RCC 7860 (cell line): ENCODE measurements at regions not wholly inside any gene's neighbourhood (a gene's known extent, or its start where the extent isn't known, plus 50 kb on each side); places are given as distances from the start of the nearest gene placed in this dataset.
A peak's percentile ranks its signal among the peaks of the same experiment; 100 is the strongest.
"Not testable (repeated sequence)": the region's sequence is repeated elsewhere in the genome, so short reads cannot be mapped to it uniquely, and the experiment has no call there.

Experiments used
- DNase-seq: peaks from one replicate; pipeline ENCODE4 v3.0.0-alpha.2; 2015; ENCODE audit warnings: low spot score
- FAIRE-seq: peaks from 2 replicates; lab custom pipeline; 2012; peaks lifted over from hg19 to GRCh38; lab: Jason Lieb, UNC

DNA sequence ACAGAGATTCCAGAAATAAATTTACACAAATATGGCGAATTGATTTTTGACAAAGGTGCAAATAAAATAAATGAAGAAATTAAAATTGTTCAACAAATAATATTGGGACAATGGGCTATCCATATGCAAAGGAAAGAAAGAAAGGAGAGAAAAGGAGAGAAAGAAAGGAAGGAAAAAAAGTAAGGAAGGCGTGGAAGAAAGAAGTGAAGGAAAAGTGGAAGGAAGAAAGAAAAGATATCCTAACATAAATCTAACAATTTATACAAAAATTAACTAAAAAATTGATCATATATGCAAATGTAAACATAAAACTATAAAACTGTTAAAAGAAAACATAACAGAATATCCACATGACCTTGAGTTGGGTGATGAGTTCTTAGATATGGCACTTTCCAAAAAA, 78.7 kb upstream of the ZNF184 start:
- no peak for FAIRE-seq
- no peak for DNase-seq

- FAIRE-seq (no peak), DNase-seq (no peak)
These were observed 77.8 kb upstream of the ZNF184 start for GRCh38 chr6:27550692-27551091.

- not testable (repeated sequence) for FAIRE-seq, DNase-seq
These were observed 76.3 kb upstream of the ZNF184 start for GRCh38 chr6:27549241-27549598.

DNA sequence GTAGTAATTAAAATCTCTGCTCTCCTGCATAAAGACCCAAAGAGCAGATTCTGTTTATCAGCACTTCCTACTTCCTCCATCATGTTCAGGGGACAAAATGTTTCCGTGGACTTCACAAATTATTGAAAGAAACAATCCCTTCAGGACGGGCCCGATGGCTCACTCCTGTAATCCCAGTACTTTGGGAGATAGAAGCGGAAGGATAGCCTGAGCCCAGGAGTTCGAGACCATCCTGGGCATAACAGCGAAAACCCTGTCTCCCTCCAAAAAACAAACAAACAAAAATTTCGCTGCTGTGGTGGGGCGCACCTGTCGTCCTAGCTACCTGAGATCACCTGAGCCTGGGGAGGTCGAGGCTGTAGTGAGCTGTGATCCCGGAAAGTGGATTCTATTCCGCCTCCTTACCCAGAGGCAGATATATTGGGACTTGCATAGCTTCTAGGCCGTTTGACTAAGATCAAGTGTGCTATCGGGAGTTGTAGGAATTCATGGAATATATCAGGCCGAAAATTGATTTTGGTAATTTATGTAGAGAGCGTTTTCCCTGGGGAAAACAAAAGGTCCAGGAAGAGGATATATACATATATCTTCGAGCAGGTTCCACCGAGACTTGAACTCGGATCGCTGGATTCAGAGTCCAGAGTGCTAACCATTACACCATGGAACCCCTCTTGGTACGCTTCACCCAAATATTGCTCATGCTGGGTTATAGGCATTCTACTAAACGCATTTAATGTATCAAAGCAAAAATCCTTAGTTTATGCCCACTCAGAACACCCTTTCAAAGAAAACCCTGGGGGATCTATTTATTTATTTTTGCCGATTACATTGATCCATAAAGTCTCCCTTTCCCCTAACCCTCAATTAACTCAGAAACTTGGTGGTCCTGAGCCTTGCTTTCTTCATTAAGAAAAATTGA, 74.5 kb upstream of the ZNF184 start:
- DNase-seq (peak; percentile 76), FAIRE-seq (no peak)

- FAIRE-seq = no peak
These were observed 73.6 kb upstream of the ZNF184 start for GRCh38 chr6:27546522-27546921.

GRCh38 chr6:27545271-27546046, 72.6 kb upstream of the ZNF184 start:
- no peak for FAIRE-seq
- no peak for DNase-seq

More at GRCh38 chr6:27546522-27546921, 73.6 kb upstream of the ZNF184 start:
- no peak for DNase-seq

- FAIRE-seq (no peak), DNase-seq (no peak)
These were observed 71.8 kb upstream of the ZNF184 start for GRCh38 chr6:27544612-27545260.

- DNase-seq, FAIRE-seq: not testable (repeated sequence)
These were observed 71.2 kb upstream of the ZNF184 start for GRCh38 chr6:27544135-27544534.

- DNase-seq (no peak), FAIRE-seq (no peak)
These were observed 69.6 kb upstream of the ZNF184 start for GRCh38 chr6:27542485-27542884.

- FAIRE-seq (no peak), DNase-seq (no peak)
These were observed 69.0 kb upstream of the ZNF184 start for GRCh38 chr6:27541933-27542297.

DNA sequence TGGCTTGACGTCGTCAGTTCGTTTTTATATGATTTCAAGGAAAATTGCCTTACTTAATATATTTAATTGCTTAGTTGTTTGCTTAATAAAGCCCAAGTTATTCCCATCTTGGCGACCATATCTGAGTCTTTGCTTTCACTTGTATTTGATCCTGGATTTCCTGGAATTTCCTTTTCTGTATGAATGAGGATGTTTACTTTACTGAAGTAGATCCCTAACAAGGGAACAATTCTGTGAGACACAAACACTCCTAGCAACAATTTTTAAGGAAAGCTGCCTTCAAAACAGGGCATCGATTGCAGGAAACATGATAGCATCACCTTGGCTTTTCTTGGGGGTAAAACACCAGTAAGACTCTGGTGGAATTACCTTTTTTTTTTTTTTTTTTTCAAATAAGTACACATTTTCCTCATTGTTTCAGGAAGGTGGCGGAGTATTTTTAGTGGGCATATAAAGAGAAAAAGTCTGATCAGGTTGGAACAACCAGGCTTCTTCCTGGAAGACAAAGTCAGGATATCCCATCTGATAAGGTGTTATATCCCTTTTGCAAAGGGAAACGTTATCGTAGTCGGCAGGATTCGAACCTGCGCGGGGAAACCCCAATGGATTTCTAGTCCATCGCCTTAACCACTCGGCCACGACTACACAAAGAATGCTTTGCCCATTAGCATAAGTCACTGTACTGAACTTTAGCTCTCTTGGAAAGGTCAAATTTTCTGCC, 68.5 kb upstream of the ZNF184 start:
- no peak for FAIRE-seq
- peak; percentile 62 for DNase-seq

GRCh38 chr6:27539551-27539950, 66.6 kb upstream of the ZNF184 start:
- FAIRE-seq (no peak), DNase-seq (no peak)

GRCh38 chr6:27532820-27533538, 60.1 kb upstream of the ZNF184 start:
- FAIRE-seq (peak; percentile 98), DNase-seq (peak; percentile 90)

DNA sequence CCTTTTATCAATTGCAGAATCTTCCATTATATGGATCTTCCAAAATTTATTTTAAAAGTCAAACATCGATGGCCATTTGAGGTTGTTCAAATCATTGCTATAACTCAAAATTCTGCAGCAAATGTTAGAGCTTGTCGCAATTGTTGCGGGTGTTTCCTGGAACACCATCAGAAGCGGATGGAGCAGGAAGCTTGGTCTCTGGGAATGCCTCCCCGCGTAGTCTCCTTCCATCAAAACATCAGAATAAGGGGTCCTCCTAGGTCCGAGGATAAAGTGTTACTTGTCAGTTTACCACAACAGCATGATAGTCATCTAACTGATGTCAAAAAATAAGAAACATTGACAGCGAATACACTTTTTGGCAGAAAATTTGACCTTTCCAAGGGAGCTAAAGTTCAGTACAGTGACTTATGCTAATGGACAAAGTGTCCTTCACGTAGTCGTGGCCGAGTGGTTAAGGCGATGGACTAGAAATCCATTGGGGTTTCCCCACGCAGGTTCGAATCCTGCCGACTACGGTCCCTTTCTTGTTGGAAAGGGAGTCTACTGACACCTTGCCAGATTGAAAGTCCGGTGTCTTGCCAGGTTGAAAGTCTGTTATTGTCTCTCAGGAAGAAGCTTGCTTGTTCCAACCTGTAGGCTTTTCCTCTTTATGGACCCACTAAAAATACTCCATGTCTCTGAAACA, 59.0 kb upstream of the ZNF184 start:
- DNase-seq (peak; percentile 78), FAIRE-seq (peak; percentile 5)

DNA sequence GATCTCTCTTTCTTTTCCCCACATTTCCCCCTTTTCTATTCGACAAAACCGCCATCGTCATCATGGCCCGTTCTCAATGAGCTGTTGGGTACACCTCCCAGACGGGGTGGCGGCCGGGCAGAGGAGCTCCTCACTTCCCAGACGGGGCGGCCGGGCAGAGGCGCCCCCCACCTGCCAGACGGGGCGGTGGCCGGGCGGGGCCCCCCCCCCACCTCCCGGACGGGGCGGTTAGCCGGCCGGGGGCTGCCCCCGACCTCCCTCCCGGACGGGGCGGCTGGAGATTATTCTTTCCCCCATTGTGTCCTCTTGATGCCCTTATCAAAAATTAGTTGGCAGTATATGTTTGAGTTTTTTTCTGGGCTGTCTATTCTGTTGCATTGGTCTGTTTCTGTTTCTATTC, 56.9 kb upstream of the ZNF184 start:
- DNase-seq, FAIRE-seq: not testable (repeated sequence)

DNA sequence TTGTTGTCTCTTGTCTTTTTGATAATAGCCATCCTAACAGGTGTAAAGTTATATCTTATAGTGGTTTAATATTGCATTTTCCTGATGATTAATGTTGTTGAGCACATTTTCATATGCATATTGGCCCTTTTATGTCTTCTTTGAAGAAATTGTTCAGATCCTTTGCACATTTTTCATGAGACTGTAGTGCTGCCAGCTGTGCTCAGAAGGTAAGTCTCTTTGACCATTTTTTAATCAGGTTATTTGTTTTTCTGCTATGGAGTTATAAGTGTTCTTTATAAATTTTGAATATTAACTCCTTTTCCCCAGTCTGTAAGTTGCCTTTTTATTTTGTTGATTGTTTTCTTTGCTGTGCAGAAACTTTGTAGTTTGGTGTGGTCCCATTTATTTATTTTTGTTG, 55.8 kb upstream of the ZNF184 start:
- DNase-seq = no peak

More for the DNA sequence above, 55.8 kb upstream of the ZNF184 start:
- no peak for FAIRE-seq
